Thyroid gland (tissue), 4 donors: ENCODE measurements at regions not wholly inside any gene's neighbourhood (a gene's known extent, or its start where the extent isn't known, plus 50 kb on each side); places are given as distances from the start of the nearest gene placed in this dataset.

Experiments used
- POLR2A ChIP-seq, 2 donors: fragments of 450-650 bp; IDR thresholded peaks; one replicate each; pipeline ENCODE4 v1.6.1; 2017; ENCODE audit warnings: antibody characterized with exemption in 2 of 2, mild to moderate bottlenecking in 2 of 2, moderate library complexity in 1 of 2
- TF ChIP-seq, protein P1 (sequence below), 6 experiments: fragments of 200-600 bp in 3 of 6; fragments of 450-650 bp in 3 of 6; sonication (generic) in 3 of 6; IDR thresholded peaks; one replicate each; pipeline ENCODE4 v1.5.1; 2016 to 2019; ENCODE audit warnings: antibody characterized with exemption in 6 of 6, mild to moderate bottlenecking in 2 of 6, inconsistent platforms in 1 of 6, moderate library complexity in 1 of 6

DNA sequence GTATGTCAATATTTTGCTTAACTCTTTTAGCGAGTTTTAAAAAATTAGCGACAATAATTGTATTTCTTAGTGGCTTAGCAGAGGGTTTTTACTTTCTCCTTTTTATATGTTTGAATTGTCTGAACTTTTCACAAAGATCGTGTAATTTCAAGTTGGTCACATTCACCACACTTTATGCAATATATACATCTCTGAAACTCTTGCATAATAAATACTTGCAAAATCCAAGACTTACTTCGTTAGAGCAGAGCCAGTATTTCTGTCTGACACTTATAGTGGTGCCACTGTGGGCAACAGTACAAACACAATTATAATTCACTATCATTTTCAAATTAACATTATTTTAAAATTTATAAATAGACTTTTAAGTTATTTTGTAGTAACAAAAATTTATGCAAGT lies 62.0 kb downstream of the SUCNR1 start:
- TF ChIP-seq, protein P1, sequence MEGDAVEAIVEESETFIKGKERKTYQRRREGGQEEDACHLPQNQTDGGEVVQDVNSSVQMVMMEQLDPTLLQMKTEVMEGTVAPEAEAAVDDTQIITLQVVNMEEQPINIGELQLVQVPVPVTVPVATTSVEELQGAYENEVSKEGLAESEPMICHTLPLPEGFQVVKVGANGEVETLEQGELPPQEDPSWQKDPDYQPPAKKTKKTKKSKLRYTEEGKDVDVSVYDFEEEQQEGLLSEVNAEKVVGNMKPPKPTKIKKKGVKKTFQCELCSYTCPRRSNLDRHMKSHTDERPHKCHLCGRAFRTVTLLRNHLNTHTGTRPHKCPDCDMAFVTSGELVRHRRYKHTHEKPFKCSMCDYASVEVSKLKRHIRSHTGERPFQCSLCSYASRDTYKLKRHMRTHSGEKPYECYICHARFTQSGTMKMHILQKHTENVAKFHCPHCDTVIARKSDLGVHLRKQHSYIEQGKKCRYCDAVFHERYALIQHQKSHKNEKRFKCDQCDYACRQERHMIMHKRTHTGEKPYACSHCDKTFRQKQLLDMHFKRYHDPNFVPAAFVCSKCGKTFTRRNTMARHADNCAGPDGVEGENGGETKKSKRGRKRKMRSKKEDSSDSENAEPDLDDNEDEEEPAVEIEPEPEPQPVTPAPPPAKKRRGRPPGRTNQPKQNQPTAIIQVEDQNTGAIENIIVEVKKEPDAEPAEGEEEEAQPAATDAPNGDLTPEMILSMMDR (IDR thresholded peaks at IDR 0.05), result no peak
- TF ChIP-seq POLR2A (IDR thresholded peaks at IDR 0.05), result no peak
